H9 (cell line): ENCODE measurements at regions not wholly inside any gene's neighbourhood (a gene's known extent, or its start where the extent isn't known, plus 50 kb on each side); places are given as distances from the start of the nearest gene placed in this dataset.

Source experiments
- DNase-seq: peaks from one replicate; pipeline ENCODE4 v3.0.0-alpha.2; 2017
- H2AFZ ChIP-seq: one replicate; pipeline ENCODE4 v1.6.1; 2013; ENCODE audit warnings: mild to moderate bottlenecking, low read length, control low read depth, moderate library complexity
- H2AK5ac ChIP-seq: 2 replicates; pipeline ENCODE4 v1.6.1; 2013; ENCODE audit warnings: low read length, control low read depth, mixed read lengths; ENCODE audit not compliant: insufficient read length
- H2BK120ac ChIP-seq: one replicate; pipeline ENCODE4 v1.6.1; 2013; ENCODE audit warnings: low read depth, mild to moderate bottlenecking, low read length, control low read depth, inconsistent platforms; ENCODE audit not compliant: poor library complexity, severe bottlenecking
- H2BK12ac ChIP-seq: 2 replicates; pipeline ENCODE4 v1.6.1; 2013; ENCODE audit warnings: low read length, control low read depth, mixed read lengths, low read depth; ENCODE audit not compliant: insufficient read length
- H2BK15ac ChIP-seq: 2 replicates; pipeline ENCODE4 v1.6.1; 2013; ENCODE audit warnings: low read depth, low read length, control low read depth
- H2BK20ac ChIP-seq: one replicate; pipeline ENCODE4 v1.6.1; 2013; ENCODE audit warnings: low read depth, mild to moderate bottlenecking, low read length, control low read depth, inconsistent platforms; ENCODE audit not compliant: poor library complexity, severe bottlenecking
- H2BK5ac ChIP-seq: 2 replicates; pipeline ENCODE4 v1.6.1; 2013; ENCODE audit warnings: low read length, control low read depth, mixed read lengths; ENCODE audit not compliant: insufficient read length
- H3K14ac ChIP-seq: 2 replicates; pipeline ENCODE4 v1.6.1; 2013; ENCODE audit warnings: low read length, control low read depth; ENCODE audit not compliant: insufficient read depth
- H3K18ac ChIP-seq: 2 replicates; pipeline ENCODE4 v1.6.1; 2013; ENCODE audit warnings: low read depth, mild to moderate bottlenecking, mixed read lengths, low read length, control low read depth; ENCODE audit not compliant: insufficient read length
- H3K23ac ChIP-seq: 2 replicates; pipeline ENCODE4 v1.6.1; 2013; ENCODE audit warnings: low read length, control low read depth, mixed read lengths, low read depth; ENCODE audit not compliant: insufficient read length
- H3K23me2 ChIP-seq: 2 replicates; pipeline ENCODE4 v1.6.1; 2013; ENCODE audit warnings: low read depth, mild to moderate bottlenecking, mixed read lengths, low read length, control low read depth; ENCODE audit not compliant: insufficient read length, poor library complexity, severe bottlenecking
- H3K27ac ChIP-seq: 2 replicates; pipeline ENCODE4 v1.5.1; 2013; ENCODE audit warnings: low read length, control low read depth, mixed read lengths, low read depth; ENCODE audit not compliant: insufficient read length
- H3K27me3 ChIP-seq: 2 replicates; pipeline ENCODE4 v1.6.1; 2013; ENCODE audit warnings: low read length, control low read depth, inconsistent platforms; ENCODE audit not compliant: insufficient read depth
- H3K4ac ChIP-seq: 2 replicates; pipeline ENCODE4 v1.6.1; 2013; ENCODE audit warnings: low read depth, mild to moderate bottlenecking, control low read depth, inconsistent platforms, low read length, moderate library complexity
- H3K4me1 ChIP-seq: 2 replicates; pipeline ENCODE4 v1.6.1; 2013; ENCODE audit warnings: low read length, control low read depth, inconsistent platforms; ENCODE audit not compliant: insufficient read depth
- H3K4me2 ChIP-seq: 2 replicates; pipeline ENCODE4 v1.6.1; 2013; ENCODE audit warnings: low read length, control low read depth, mixed read lengths; ENCODE audit not compliant: insufficient read length, insufficient read depth
- H3K56ac ChIP-seq: 2 replicates; pipeline ENCODE4 v1.6.1; 2013; ENCODE audit warnings: low read depth, mild to moderate bottlenecking, mixed read lengths, low read length, control low read depth; ENCODE audit not compliant: insufficient read length
- H3K79me1 ChIP-seq: 2 replicates; pipeline ENCODE4 v1.6.1; 2013; ENCODE audit warnings: low read depth, mild to moderate bottlenecking, moderate library complexity, low read length, control low read depth, inconsistent platforms; ENCODE audit not compliant: insufficient read depth, poor library complexity, severe bottlenecking
- H3K79me2 ChIP-seq: 2 replicates; pipeline ENCODE4 v1.6.1; 2013; ENCODE audit warnings: low read length, control low read depth, inconsistent platforms; ENCODE audit not compliant: insufficient read depth
- H3K9ac ChIP-seq: 2 replicates; pipeline ENCODE4 v1.6.1; 2013; ENCODE audit warnings: low read length, control low read depth, mixed read lengths; ENCODE audit not compliant: insufficient read length; ENCODE audit errors: extremely low read depth
- H3K9me3 ChIP-seq: one replicate; pipeline ENCODE4 v1.6.1; 2013; ENCODE audit warnings: low read depth, low read length, inconsistent platforms; ENCODE audit not compliant: control insufficient read depth
- H3T11ph ChIP-seq: one replicate; pipeline ENCODE4 v1.6.1; 2013; ENCODE audit warnings: mild to moderate bottlenecking, low read length, control low read depth, inconsistent platforms
- H4K20me1 ChIP-seq: one replicate; pipeline ENCODE4 v1.6.1; 2013; ENCODE audit not compliant: control insufficient read depth, insufficient read length, insufficient read depth
- H4K5ac ChIP-seq: 2 replicates; pipeline ENCODE4 v1.6.1; 2013; ENCODE audit warnings: low read depth, mild to moderate bottlenecking, mixed read lengths, low read length, control low read depth; ENCODE audit not compliant: insufficient read length
- H4K8ac ChIP-seq: replicated peaks from 2 replicates; pipeline ENCODE4 v1.6.1; 2013; ENCODE audit warnings: low read length, control low read depth, mixed read lengths, low read depth; ENCODE audit not compliant: insufficient read length
- H4K91ac ChIP-seq: 2 replicates; pipeline ENCODE4 v1.6.1; 2013; ENCODE audit warnings: low read depth, mild to moderate bottlenecking, moderate library complexity, mixed read lengths, low read length, control low read depth; ENCODE audit not compliant: insufficient read length
- H3K27ac Mint-ChIP-seq, 3 experiments: 2 replicates in 2 of 3; 3 replicates in 1 of 3; pipeline ENCODE4 v1.8.0; 2020 to 2021; ENCODE audit warnings: mixed read lengths in 3 of 3, mild to moderate bottlenecking in 1 of 3, moderate library complexity in 1 of 3
- H3K27me3 Mint-ChIP-seq: 2 replicates; pipeline ENCODE4 v1.8.0; 2021; ENCODE audit warnings: low read depth, mild to moderate bottlenecking, moderate library complexity, mixed read lengths
- H3K36me3 Mint-ChIP-seq, 3 experiments: 2 replicates in 2 of 3; 3 replicates in 1 of 3; pipeline ENCODE4 v1.8.0; 2020 to 2021; ENCODE audit warnings: low read depth in 3 of 3, mixed read lengths in 3 of 3; ENCODE audit not compliant: insufficient read depth in 1 of 3
- H3K4me1 Mint-ChIP-seq, 2 experiments: 2 replicates each; pipeline ENCODE4 v1.8.0; 2020; ENCODE audit warnings: mixed read lengths in 2 of 2
- H3K4me3 Mint-ChIP-seq, 2 experiments: 2 replicates in 1 of 2; 3 replicates in 1 of 2; pipeline ENCODE4 v1.8.0; 2020 to 2021; ENCODE audit warnings: mild to moderate bottlenecking in 2 of 2, mixed read lengths in 2 of 2, moderate library complexity in 1 of 2
- H3K9me3 Mint-ChIP-seq, 2 experiments: 2 replicates in 1 of 2; 3 replicates in 1 of 2; pipeline ENCODE4 v1.8.0; 2020; ENCODE audit warnings: mild to moderate bottlenecking in 2 of 2, mixed read lengths in 2 of 2, moderate library complexity in 1 of 2
- CTCF ChIP-seq: fragments of 200-600 bp; sonication (generic); conservative IDR thresholded peaks from 3 replicates; pipeline ENCODE4 v1.8.0; 2021; ENCODE audit warnings: antibody characterized with exemption, mild to moderate bottlenecking
- WGBS: extraction: QIAGEN DNeasy Blood & Tissue Kit; methylation state at CpG from one replicate; pipeline ENCODE4 v1.1.7; 2013; ENCODE audit warnings: missing lambda C conversion rate, low lambda C conversion rate, mixed read lengths; ENCODE audit not compliant: insufficient read length; ENCODE audit errors: extremely low coverage; 5-methylcytosine and 5-hydroxymethylcytosine counted together

GRCh38 chr14:95385701-95386100 lies 66.0 kb upstream of the CLMN start:
- Histone ChIP-seq H3K4me2 (no peak overlapping the region), H3K79me1 (no peaks in the 10 kb centered on the region), H3K56ac (no peak overlapping the region), H3K23ac (no peak overlapping the region), H3K23me2 (no peaks in the 10 kb centered on the region), H4K91ac (no peak overlapping the region), H2BK15ac (no peak overlapping the region), H2BK12ac (no peak overlapping the region), H2BK5ac (no peak overlapping the region), H3K9ac (no peak overlapping the region), H3K9me3 (no peaks in the 10 kb centered on the region), H4K20me1 (no peaks in the 10 kb centered on the region), H3K27me3 (no peaks in the 10 kb centered on the region), H3K18ac (no peak overlapping the region), H2BK20ac (no peak overlapping the region), H4K5ac (no peak overlapping the region), H2AK5ac (no peak overlapping the region), H3K27ac (no peak overlapping the region), H2AFZ (no peak overlapping the region), H3K14ac (no peak overlapping the region), H3K4ac (no peak overlapping the region), H4K8ac (no peak overlapping the region), H3T11ph (no peak overlapping the region), H3K4me1 (no peaks in the 10 kb centered on the region), H3K79me2 (no peaks in the 10 kb centered on the region), H2BK120ac (no peak overlapping the region)
- Mint-ChIP-seq H3K27me3 (peaks cover 10% of the 10 kb centered on the region), H3K36me3 (peaks cover 0 to 2% (median 0%) of the 10 kb centered on the region in 3 experiments; a peak in 1 of 7 replicates), H3K9me3 (peaks cover 4 to 8% of the 10 kb centered on the region in 2 experiments; a peak in 2 of 5 replicates), H3K27ac (no peak overlapping the region; a peak in 1 of 7 replicates), H3K4me1 (peaks cover 2 to 3% of the 10 kb centered on the region in 2 experiments; a peak in 2 of 4 replicates), H3K4me3 (no peak overlapping the region)
- no peak for TF ChIP-seq CTCF
- DNase-seq = no peak
- WGBS = no CpG with 5 or more reads among the region's 6 CpGs
